Sigmoid colon (tissue), 6 donors: ENCODE measurements at regions not wholly inside any gene's neighbourhood (a gene's known extent, or its start where the extent isn't known, plus 50 kb on each side); places are given as distances from the start of the nearest gene placed in this dataset.

Experiments used
- DNase-seq: peaks from one replicate; pipeline ENCODE4 v3.0.0-alpha.2; 2019
- H3K27ac ChIP-seq, 4 donors: fragments of 200-600 bp; sonication (generic); one replicate each; pipeline ENCODE4 v1.5.1; 2016 to 2019; ENCODE audit warnings: mild to moderate bottlenecking in 1 of 4
- H3K27me3 ChIP-seq, 3 donors: fragments of 200-600 bp; sonication (generic); one replicate each; pipeline ENCODE4 v1.5.1; 2019; ENCODE audit warnings: mild to moderate bottlenecking in 1 of 3
- H3K36me3 ChIP-seq, 4 donors: fragments of 200-600 bp; sonication (generic); one replicate each; pipeline ENCODE4 v1.5.1; 2016 to 2019
- H3K4me1 ChIP-seq, 4 donors: fragments of 200-600 bp; sonication (generic); one replicate each; pipeline ENCODE4 v1.5.1; 2017 to 2019
- H3K4me3 ChIP-seq, 4 donors: fragments of 200-600 bp; sonication (generic); one replicate each; pipeline ENCODE4 v1.5.1; 2017 to 2019; ENCODE audit warnings: mild to moderate bottlenecking in 2 of 4, moderate library complexity in 1 of 4
- H3K9me3 ChIP-seq, 4 donors: fragments of 200-600 bp in 3 of 4; sonication (generic) in 3 of 4; one replicate each; pipeline versions ENCODE4 v1.5.1 to v1.6.1; 2013 to 2019
- CTCF ChIP-seq, 4 experiments: fragments of 450-650 bp in 3 of 4; fragments of 200-600 bp in 1 of 4; IDR thresholded peaks; one replicate each; pipeline ENCODE4 v1.5.1; 2016 to 2019; ENCODE audit warnings: antibody characterized with exemption in 4 of 4, mild to moderate bottlenecking in 3 of 4, moderate library complexity in 2 of 4
- EP300 ChIP-seq, 4 donors: sonication (generic); formaldehyde crosslinking; IDR thresholded peaks; one replicate each; pipeline ENCODE4 v1.6.1; 2017; ENCODE audit warnings: antibody characterized with exemption in 4 of 4
- POLR2A ChIP-seq, 2 donors: fragments of 450-650 bp; IDR thresholded peaks; one replicate each; pipeline ENCODE4 v1.6.1; 2016; ENCODE audit warnings: antibody characterized with exemption in 2 of 2, mild to moderate bottlenecking in 2 of 2, moderate library complexity in 2 of 2
- POLR2AphosphoS5 ChIP-seq, 4 donors: sonication (generic); formaldehyde crosslinking; IDR thresholded peaks; one replicate each; pipeline ENCODE4 v1.6.1; 2017; ENCODE audit warnings: antibody characterized with exemption in 4 of 4
- WGBS, 2 donors: extraction: QIAGEN DNeasy Blood & Tissue Kit; methylation state at CpG; one replicate each; pipeline ENCODE4 v1.1.7; 2013; 5-methylcytosine and 5-hydroxymethylcytosine counted together
- intact Hi-C: fragments of 100-400 bp; cut with DNase I; formaldehyde crosslinking; loops from one replicate; pipeline ENCODE4 v1.15.1; 2023
- donor health status: healthy with polysubstance abuse.
- donor health status: healthy.

- TF ChIP-seq EP300 (IDR thresholded peaks at IDR 0.05) (no peak), POLR2AphosphoS5 (IDR thresholded peaks at IDR 0.05) (no peak), CTCF (IDR thresholded peaks at IDR 0.05) (no peak), POLR2A (IDR thresholded peaks at IDR 0.05) (no peak)
- Histone ChIP-seq H3K27ac (no peak overlapping the region), H3K36me3 (no peaks in the 10 kb centered on the region), H3K27me3 (no peaks in the 10 kb centered on the region), H3K9me3 (no peaks in the 10 kb centered on the region), H3K4me1 (peaks cover 0 to 6% (median 2%) of the 10 kb centered on the region in 4 donors), H3K4me3 (no peak overlapping the region)
- intact Hi-C loops, result loop anchor here (10.0 kb wide), 1 partner anchor 404 kb away; no protein-coding TSS in a partner anchor
- DNase-seq, result no peak
- 93 to 94% methylated on average over 10 of the region's 10 CpGs for WGBS, 2 donors
Measured at GRCh38 chr6:159108426-159108985, 60.7 kb upstream of the FNDC1 start.

GRCh38 chr6:159107451-159108260, 61.5 kb upstream of the FNDC1 start:
- intact Hi-C loops, result loop anchor here (10.0 kb wide), 1 partner anchor 403 kb away; no protein-coding TSS in a partner anchor

GRCh38 chr6:159106627-159107241, 61.9 kb upstream of the TAGAP start:
- H3K36me3 ChIP-seq, result no peaks in the 10 kb centered on the region
- no peaks in the 10 kb centered on the region for H3K9me3 ChIP-seq
- intact Hi-C loops, result loop anchor here (10.0 kb wide), 1 partner anchor 402 kb away; no protein-coding TSS in a partner anchor
- H3K27ac ChIP-seq, result no peak overlapping the region
- 28 to 38% methylated on average over 7 of the region's 7 CpGs for WGBS, 2 donors
- no peak overlapping the region for H3K4me3 ChIP-seq
- peaks cover 0 to 6% (median 2%) of the 10 kb centered on the region in 4 donors for H3K4me1 ChIP-seq
- no peaks in the 10 kb centered on the region for H3K27me3 ChIP-seq
- no peak for DNase-seq
- no peak for TF ChIP-seq POLR2A (IDR thresholded peaks at IDR 0.05)
- no peak for TF ChIP-seq EP300 (IDR thresholded peaks at IDR 0.05)
- TF ChIP-seq CTCF (IDR thresholded peaks at IDR 0.05), result no peak

More at GRCh38 chr6:159107451-159108260, 61.5 kb upstream of the FNDC1 start:
- 54 to 85% methylated on average over 19 of the region's 19 CpGs for WGBS, 2 donors
- no peaks in the 10 kb centered on the region for H3K36me3 ChIP-seq
- H3K4me3 ChIP-seq, result no peak overlapping the region
- H3K27ac ChIP-seq, result no peak overlapping the region
- no peaks in the 10 kb centered on the region for H3K9me3 ChIP-seq
- H3K4me1 ChIP-seq, result peaks cover 0 to 6% (median 2%) of the 10 kb centered on the region in 4 donors
- DNase-seq, result no peak
- no peak for TF ChIP-seq POLR2A (IDR thresholded peaks at IDR 0.05)
- TF ChIP-seq POLR2AphosphoS5 (IDR thresholded peaks at IDR 0.05), result no peak
- no peak for TF ChIP-seq EP300 (IDR thresholded peaks at IDR 0.05)
- no peak for TF ChIP-seq CTCF (IDR thresholded peaks at IDR 0.05)
- H3K27me3 ChIP-seq, result no peaks in the 10 kb centered on the region

GRCh38 chr6:159105716-159106115, 60.9 kb upstream of the TAGAP start:
- 40 to 63% methylated on average over 3 of the region's 3 CpGs for WGBS, 2 donors
- no peak for DNase-seq
- no peak for TF ChIP-seq POLR2A (IDR thresholded peaks at IDR 0.05)
- H3K4me3 ChIP-seq, result no peak overlapping the region
- intact Hi-C loops, result loop anchor here (10.0 kb wide), 1 partner anchor 401 kb away; no protein-coding TSS in a partner anchor
- no peak overlapping the region for H3K27ac ChIP-seq
- H3K4me1 ChIP-seq, result peaks cover 0 to 6% (median 2%) of the 10 kb centered on the region in 4 donors
- H3K9me3 ChIP-seq, result no peaks in the 10 kb centered on the region
- H3K36me3 ChIP-seq, result no peaks in the 10 kb centered on the region
- H3K27me3 ChIP-seq, result no peaks in the 10 kb centered on the region

GRCh38 chr6:159104931-159105330, 60.1 kb upstream of the TAGAP start:
- no peak for TF ChIP-seq POLR2AphosphoS5 (IDR thresholded peaks at IDR 0.05)
- TF ChIP-seq EP300 (IDR thresholded peaks at IDR 0.05), result no peak
- TF ChIP-seq POLR2A (IDR thresholded peaks at IDR 0.05), result no peak
- no peak for TF ChIP-seq CTCF (IDR thresholded peaks at IDR 0.05)
- H3K4me3 ChIP-seq, result no peak overlapping the region
- no peak overlapping the region for H3K27ac ChIP-seq
- WGBS, 2 donors, result 65 to 84% methylated on average over 5 of the region's 5 CpGs
- intact Hi-C loops, result loop anchor here (1.0 to 10.0 kb wide), 2 partner anchors 63 to 400 kb away; no protein-coding TSS in a partner anchor
- H3K27me3 ChIP-seq, result no peaks in the 10 kb centered on the region
- no peaks in the 10 kb centered on the region for H3K9me3 ChIP-seq
- H3K4me1 ChIP-seq, result peaks cover 0 to 6% (median 2%) of the 10 kb centered on the region in 4 donors
- H3K36me3 ChIP-seq, result no peaks in the 10 kb centered on the region
- no peak for DNase-seq
